Smooth muscle cell (in vitro differentiated cells): ENCODE measurements at regions not wholly inside any gene's neighbourhood (a gene's known extent, or its start where the extent isn't known, plus 50 kb on each side); places are given as distances from the start of the nearest gene placed in this dataset.

Experiments used
- DNase-seq: peaks from one replicate; lab custom pipeline; 2025; ENCODE audit not compliant: unreplicated experiment; lab: John Stamatoyannopoulos, UW
- H2AFZ ChIP-seq: fragments of 200-600 bp; sonication (generic); 2 replicates; pipeline ENCODE4 v1.6.0; 2016; ENCODE audit warnings: antibody characterized with exemption, low read depth, mild to moderate bottlenecking
- H3F3A ChIP-seq: fragments of 200-600 bp; sonication (generic); 2 replicates; pipeline ENCODE4 v1.6.0; 2017; ENCODE audit warnings: antibody characterized with exemption, low read depth
- H3K27ac ChIP-seq: fragments of 200-600 bp; sonication (generic); 2 replicates; pipeline ENCODE4 v1.5.1; 2016; ENCODE audit warnings: low read depth, mild to moderate bottlenecking
- H3K27me3 ChIP-seq: fragments of 200-600 bp; sonication (generic); 2 replicates; pipeline ENCODE4 v1.6.1; 2016; ENCODE audit warnings: low read depth, mild to moderate bottlenecking
- H3K36me3 ChIP-seq: fragments of 200-600 bp; sonication (generic); 2 replicates; pipeline ENCODE4 v1.5.1; 2016; ENCODE audit warnings: low read depth
- H3K4me1 ChIP-seq: fragments of 200-600 bp; sonication (generic); 2 replicates; pipeline ENCODE4 v1.5.1; 2016; ENCODE audit warnings: low read depth
- H3K4me2 ChIP-seq: fragments of 200-600 bp; sonication (generic); 2 replicates; pipeline ENCODE4 v1.6.0; 2016; ENCODE audit warnings: mild to moderate bottlenecking
- H3K4me3 ChIP-seq: fragments of 200-600 bp; sonication (generic); 2 replicates; pipeline ENCODE4 v1.5.1; 2016; ENCODE audit warnings: mild to moderate bottlenecking
- H3K79me2 ChIP-seq: fragments of 200-600 bp; sonication (generic); 2 replicates; pipeline ENCODE4 v1.6.0; 2016; ENCODE audit warnings: low read depth, mild to moderate bottlenecking
- H3K9ac ChIP-seq: fragments of 200-600 bp; sonication (generic); 2 replicates; pipeline ENCODE4 v1.6.0; 2016; ENCODE audit warnings: low read depth
- H3K9me3 ChIP-seq: fragments of 200-600 bp; sonication (generic); replicated peaks from 2 replicates; pipeline ENCODE4 v1.5.1; 2016; ENCODE audit warnings: low read depth
- H4K20me1 ChIP-seq: fragments of 200-600 bp; sonication (generic); 2 replicates; pipeline ENCODE4 v1.6.0; 2016; ENCODE audit warnings: low read depth
- CTCF ChIP-seq: fragments of 200-600 bp; sonication (generic); IDR thresholded peaks from 2 replicates; pipeline ENCODE4 v1.5.1; 2017; ENCODE audit warnings: borderline replicate concordance, mild to moderate bottlenecking, antibody characterized with exemption; ENCODE audit not compliant: insufficient read depth, poor library complexity, severe bottlenecking
- WGBS: methylation state at CpG from one replicate; pipeline ENCODE4 v1.1.7; 2016; ENCODE audit warnings: low lambda C conversion rate; 5-methylcytosine and 5-hydroxymethylcytosine counted together

GRCh38 chr7:131947661-131948060, 391.2 kb upstream of the PODXL start:
- Histone ChIP-seq H3K9ac (no peak overlapping the region), H3K36me3 (no peaks in the 10 kb centered on the region), H3K4me1 (peaks cover 10% of the 10 kb centered on the region), H3K27me3 (peaks cover 12% of the 10 kb centered on the region), H3F3A (no peaks in the 10 kb centered on the region), H3K4me2 (no peak overlapping the region), H4K20me1 (no peaks in the 10 kb centered on the region), H3K27ac (no peak overlapping the region), H3K79me2 (no peaks in the 10 kb centered on the region), H3K4me3 (no peak overlapping the region), H3K9me3 (no peaks in the 10 kb centered on the region), H2AFZ (no peak overlapping the region)
- DNase-seq: no peak
- WGBS: 86% methylated on average over 1 of the region's 1 CpG
- TF ChIP-seq CTCF: no peak

GRCh38 chr7:131945957-131946544, 389.6 kb upstream of the PODXL start:
- TF ChIP-seq CTCF: no peak
- Histone ChIP-seq H2AFZ (peak overlapping the region; percentile 86), H4K20me1 (no peaks in the 10 kb centered on the region), H3K4me1 (peaks cover 10% of the 10 kb centered on the region), H3K9ac (no peak overlapping the region), H3K27ac (no peak overlapping the region), H3K27me3 (peaks cover 12% of the 10 kb centered on the region), H3K79me2 (no peaks in the 10 kb centered on the region), H3K4me3 (peak overlapping the region; percentile 46), H3K36me3 (no peaks in the 10 kb centered on the region), H3F3A (no peaks in the 10 kb centered on the region), H3K4me2 (peak overlapping the region; percentile 85), H3K9me3 (no peaks in the 10 kb centered on the region)
- no peak for DNase-seq
- 82% methylated on average over 14 of the region's 14 CpGs for WGBS

GRCh38 chr7:131945313-131945911, 389.0 kb upstream of the PODXL start:
- Histone ChIP-seq H3K27ac (no peak overlapping the region), H3F3A (no peaks in the 10 kb centered on the region), H3K27me3 (peaks cover 12% of the 10 kb centered on the region), H4K20me1 (no peaks in the 10 kb centered on the region), H3K4me2 (peak overlapping the region; percentile 85), H3K9me3 (no peaks in the 10 kb centered on the region), H2AFZ (peak overlapping the region; percentile 86), H3K36me3 (no peaks in the 10 kb centered on the region), H3K9ac (no peak overlapping the region), H3K79me2 (no peaks in the 10 kb centered on the region), H3K4me3 (peak overlapping the region; percentile 46), H3K4me1 (peaks cover 10% of the 10 kb centered on the region)
- DNase-seq: peak; percentile 24
- 11% methylated on average over 38 of the region's 39 CpGs for WGBS
- peak; percentile 93 for TF ChIP-seq CTCF

GRCh38 chr7:131944556-131945069, 388.2 kb upstream of the PODXL start:
- Histone ChIP-seq H3K79me2 (no peaks in the 10 kb centered on the region), H3K27me3 (peaks cover 12% of the 10 kb centered on the region), H3K4me2 (no peak overlapping the region), H4K20me1 (no peaks in the 10 kb centered on the region), H3K9me3 (no peaks in the 10 kb centered on the region), H3F3A (no peaks in the 10 kb centered on the region), H2AFZ (no peak overlapping the region), H3K27ac (no peak overlapping the region), H3K36me3 (no peaks in the 10 kb centered on the region), H3K9ac (no peak overlapping the region), H3K4me1 (peaks cover 10% of the 10 kb centered on the region), H3K4me3 (no peak overlapping the region)
- 94% methylated on average over 8 of the region's 8 CpGs for WGBS
- no peak for DNase-seq
- no peak for TF ChIP-seq CTCF
